GM23338 (cell line): ENCODE measurements at regions not wholly inside any gene's neighbourhood (a gene's known extent, or its start where the extent isn't known, plus 50 kb on each side); places are given as distances from the start of the nearest gene placed in this dataset.

Source experiments
- ATAC-seq: fragments of 200-7000 bp; cut with Tn5 transposase; 3 replicates; pipeline ENCODE4 v1.9.1; 2020
- DNase-seq: peaks from one replicate; pipeline ENCODE4 v3.0.0-alpha.2; 2015; ENCODE audit warnings: low spot score
- H2AFZ ChIP-seq: fragments of 200-600 bp; sonication (generic); 2 replicates; pipeline ENCODE4 v1.8.0; 2016; ENCODE audit warnings: antibody characterized with exemption, mild to moderate bottlenecking, moderate library complexity
- H3F3A ChIP-seq: fragments of 200-600 bp; sonication (generic); replicated peaks from 2 replicates; pipeline ENCODE4 v1.8.0; 2017; ENCODE audit warnings: antibody characterized with exemption, mixed run types, low read depth
- H3K27ac ChIP-seq: fragments of 200-600 bp; sonication (generic); 2 replicates; pipeline ENCODE4 v1.6.1; 2016; ENCODE audit warnings: low read depth
- H3K27me3 ChIP-seq: fragments of 200-600 bp; sonication (generic); 2 replicates; pipeline ENCODE4 v1.8.0; 2016; ENCODE audit warnings: mild to moderate bottlenecking, mixed run types, moderate library complexity; ENCODE audit not compliant: insufficient read depth
- H3K36me3 ChIP-seq: fragments of 200-600 bp; sonication (generic); 2 replicates; pipeline ENCODE4 v1.8.0; 2016; ENCODE audit warnings: mild to moderate bottlenecking; ENCODE audit not compliant: insufficient read depth
- H3K4me1 ChIP-seq: fragments of 200-600 bp; sonication (generic); 2 replicates; pipeline ENCODE4 v1.8.0; 2016; ENCODE audit warnings: mild to moderate bottlenecking, moderate library complexity; ENCODE audit not compliant: insufficient read depth
- H3K4me2 ChIP-seq: fragments of 200-600 bp; sonication (generic); 2 replicates; pipeline ENCODE4 v1.7.1; 2017; ENCODE audit warnings: mixed run types
- H3K4me3 ChIP-seq: fragments of 200-600 bp; sonication (generic); 2 replicates; pipeline ENCODE4 v1.6.1; 2016; ENCODE audit warnings: mixed run types
- H3K79me2 ChIP-seq: fragments of 200-600 bp; sonication (generic); replicated peaks from 2 replicates; pipeline ENCODE4 v1.8.0; 2017; ENCODE audit warnings: mild to moderate bottlenecking; ENCODE audit not compliant: insufficient read depth
- H3K9me2 ChIP-seq: fragments of 200-600 bp; sonication (generic); 2 replicates; pipeline ENCODE4 v1.8.0; 2017; ENCODE audit not compliant: insufficient read depth
- H4K20me1 ChIP-seq: fragments of 200-600 bp; sonication (generic); replicated peaks from 2 replicates; pipeline ENCODE4 v1.8.0; 2017; ENCODE audit warnings: mild to moderate bottlenecking; ENCODE audit not compliant: insufficient read depth
- H3K27ac Mint-ChIP-seq: 2 replicates; pipeline ENCODE4 v1.8.0; 2020; ENCODE audit warnings: inconsistent platforms, mild to moderate bottlenecking, moderate library complexity, mixed read lengths
- H3K27me3 Mint-ChIP-seq: 3 replicates; pipeline ENCODE4 v1.8.0; 2022; ENCODE audit warnings: low read depth, mild to moderate bottlenecking, moderate library complexity, mixed read lengths, inconsistent platforms; ENCODE audit not compliant: insufficient read depth, poor library complexity
- H3K36me3 Mint-ChIP-seq: 3 replicates; pipeline ENCODE4 v1.8.0; 2021; ENCODE audit warnings: low read depth, mild to moderate bottlenecking, inconsistent platforms, moderate library complexity, mixed read lengths
- H3K4me1 Mint-ChIP-seq: 3 replicates; pipeline ENCODE4 v1.8.0; 2020; ENCODE audit warnings: mild to moderate bottlenecking, inconsistent platforms, mixed read lengths
- H3K4me3 Mint-ChIP-seq: 3 replicates; pipeline ENCODE4 v1.8.0; 2021; ENCODE audit warnings: moderate library complexity, mild to moderate bottlenecking, inconsistent platforms, mixed read lengths
- H3K9me3 Mint-ChIP-seq: 3 replicates; pipeline ENCODE4 v1.8.0; 2020; ENCODE audit warnings: moderate library complexity, mild to moderate bottlenecking, inconsistent platforms, mixed read lengths
- CREB1 ChIP-seq: fragments of 250-450 bp; sonication (Bioruptor Pico); IDR thresholded peaks from 2 replicates; pipeline ENCODE4 v1.5.0; 2020; ENCODE audit warnings: low read depth, mild to moderate bottlenecking, moderate library complexity
- CTCF ChIP-seq, 2 experiments: fragments of 200-600 bp in 1 of 2; sonication (generic) in 1 of 2; conservative IDR thresholded peaks; 2 replicates each; pipeline versions ENCODE4 v1.5.1 to v1.6.1; 2016 to 2017; ENCODE audit warnings: antibody characterized with exemption in 2 of 2, low read depth in 2 of 2, mild to moderate bottlenecking in 2 of 2, moderate library complexity in 1 of 2
- EZH2 ChIP-seq: fragments of 200-600 bp; sonication (generic); IDR thresholded peaks from one replicate; pipeline ENCODE4 v1.8.0; 2017; ENCODE audit warnings: antibody characterized with exemption, mild to moderate bottlenecking, low read depth; ENCODE audit not compliant: unreplicated experiment
- EZH2phosphoT487 ChIP-seq: fragments of 200-600 bp; sonication (generic); IDR thresholded peaks from one replicate; pipeline ENCODE4 v1.8.1; 2018; ENCODE audit warnings: antibody characterized with exemption; ENCODE audit not compliant: unreplicated experiment
- JUNB ChIP-seq: IDR thresholded peaks from one replicate; pipeline ENCODE4 v1.6.1; 2016; ENCODE audit warnings: antibody characterized with exemption; ENCODE audit not compliant: unreplicated experiment
- NANOG ChIP-seq: IDR thresholded peaks from 2 replicates; pipeline ENCODE4 v1.6.1; 2016; ENCODE audit warnings: antibody characterized with exemption, borderline replicate concordance
- POLR2AphosphoS5 ChIP-seq: IDR thresholded peaks from 2 replicates; pipeline ENCODE4 v1.6.1; 2016; ENCODE audit warnings: antibody characterized with exemption, low read depth
- REST ChIP-seq: IDR thresholded peaks from one replicate; pipeline ENCODE4 v1.6.1; 2018; ENCODE audit warnings: antibody characterized with exemption; ENCODE audit not compliant: unreplicated experiment
- STAT1 ChIP-seq: IDR thresholded peaks from one replicate; pipeline ENCODE4 v1.6.1; 2016; ENCODE audit warnings: antibody characterized with exemption; ENCODE audit not compliant: unreplicated experiment
- ZNF114 ChIP-seq: fragments of 250-450 bp; sonication (Bioruptor Pico); IDR thresholded peaks from 2 replicates; pipeline ENCODE4 v1.5.0; 2020; ENCODE audit warnings: mild to moderate bottlenecking, moderate library complexity
- ZNF331 ChIP-seq: fragments of 250-450 bp; sonication (Bioruptor Pico); IDR thresholded peaks from 2 replicates; pipeline ENCODE4 v1.5.0; 2020; ENCODE audit warnings: low read depth, mild to moderate bottlenecking, moderate library complexity
- TF ChIP-seq, protein P1 (sequence below): IDR thresholded peaks from 2 replicates; pipeline ENCODE4 v1.6.1; 2016; ENCODE audit warnings: antibody characterized with exemption

- no peaks in the 10 kb centered on the region for H3K79me2 ChIP-seq
- Mint-ChIP-seq H3K36me3 (no peaks in the 10 kb centered on the region), H3K4me3 (no peak overlapping the region), H3K27me3 (no peaks in the 10 kb centered on the region), H3K4me1 (no peaks in the 10 kb centered on the region), H3K27ac (no peak overlapping the region), H3K9me3 (no peaks in the 10 kb centered on the region)
- no peaks in the 10 kb centered on the region for H3K9me2 ChIP-seq
- DNase-seq (no peak), ATAC-seq (no peak)
- H4K20me1 ChIP-seq: no peaks in the 10 kb centered on the region
- H3K4me1 ChIP-seq: no peaks in the 10 kb centered on the region
- TF ChIP-seq NANOG (no peak), POLR2AphosphoS5 (no peak), ZNF331 (no peak), JUNB (no peak), EZH2 (no peak), REST (no peak), EZH2phosphoT487 (no peak), STAT1 (no peak), ZNF114 (CRISPR knock-in tag) (no peak), CTCF (conservative IDR thresholded peaks at IDR 0.05; ENCODE audit: low read depth in 2 of 2) (no peak), CREB1 (CRISPR knock-in tag) (no peak)
- TF ChIP-seq, protein P1, sequence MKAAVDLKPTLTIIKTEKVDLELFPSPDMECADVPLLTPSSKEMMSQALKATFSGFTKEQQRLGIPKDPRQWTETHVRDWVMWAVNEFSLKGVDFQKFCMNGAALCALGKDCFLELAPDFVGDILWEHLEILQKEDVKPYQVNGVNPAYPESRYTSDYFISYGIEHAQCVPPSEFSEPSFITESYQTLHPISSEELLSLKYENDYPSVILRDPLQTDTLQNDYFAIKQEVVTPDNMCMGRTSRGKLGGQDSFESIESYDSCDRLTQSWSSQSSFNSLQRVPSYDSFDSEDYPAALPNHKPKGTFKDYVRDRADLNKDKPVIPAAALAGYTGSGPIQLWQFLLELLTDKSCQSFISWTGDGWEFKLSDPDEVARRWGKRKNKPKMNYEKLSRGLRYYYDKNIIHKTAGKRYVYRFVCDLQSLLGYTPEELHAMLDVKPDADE: no peak
- no peak overlapping the region for H3K4me2 ChIP-seq
- no peak overlapping the region for H3K4me3 ChIP-seq
- no peak overlapping the region for H2AFZ ChIP-seq
- H3K27ac ChIP-seq: no peak overlapping the region
- H3K36me3 ChIP-seq: no peaks in the 10 kb centered on the region
- no peaks in the 10 kb centered on the region for H3K27me3 ChIP-seq
- no peaks in the 10 kb centered on the region for H3F3A ChIP-seq
These were observed 214.0 kb downstream of the DLEU7 start for GRCh38 chr13:50629497-50629896.
